PC-9 (cell line): ENCODE measurements at regions not wholly inside any gene's neighbourhood (a gene's known extent, or its start where the extent isn't known, plus 50 kb on each side); places are given as distances from the start of the nearest gene placed in this dataset.

Source experiments
- EZH2 ChIP-seq: fragments of 200-600 bp; sonication (generic); IDR thresholded peaks from 2 replicates; pipeline ENCODE4 v1.8.0; 2017; ENCODE audit warnings: antibody characterized with exemption, low read depth
- TF ChIP-seq, protein P1 (sequence below): fragments of 200-600 bp; sonication (generic); conservative IDR thresholded peaks from 2 replicates; pipeline ENCODE4 v1.6.1; 2017; ENCODE audit warnings: mixed run types, antibody characterized with exemption, mild to moderate bottlenecking, moderate library complexity

DNA sequence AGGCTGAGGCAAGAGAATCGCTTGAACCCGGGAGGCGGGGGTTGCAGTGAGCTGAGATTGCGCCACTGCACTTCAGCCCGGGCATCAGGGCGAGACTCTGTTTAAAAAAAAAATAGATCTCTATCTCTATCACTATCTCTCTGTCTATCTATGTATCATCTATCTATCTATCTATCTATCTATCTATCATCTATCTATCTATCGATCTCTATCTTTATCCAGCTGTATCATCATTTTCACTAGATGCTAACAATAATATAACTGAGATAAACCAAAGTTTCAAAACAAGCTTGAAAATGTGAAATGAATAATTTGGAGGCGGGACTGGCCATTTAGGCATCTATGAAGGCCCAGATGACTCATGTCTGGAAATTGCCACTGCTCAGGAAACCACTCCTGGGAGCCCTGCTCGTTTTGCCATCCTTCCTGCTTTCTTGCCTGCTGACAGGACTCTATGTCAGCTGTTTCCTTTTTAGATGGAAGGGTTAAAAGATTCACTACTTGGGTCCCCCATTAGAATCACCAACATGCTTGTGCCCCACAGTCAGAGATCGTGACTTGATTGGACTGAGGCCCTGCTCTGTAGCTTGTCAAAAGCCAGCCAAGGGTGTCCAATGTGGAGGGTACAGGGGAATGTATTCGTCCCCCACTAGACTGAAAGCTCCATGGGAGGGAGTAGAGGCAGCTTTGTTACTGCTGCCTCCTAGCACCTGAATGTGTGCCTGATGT is 61.7 kb downstream of the UTRN start:
- TF ChIP-seq, protein P1, sequence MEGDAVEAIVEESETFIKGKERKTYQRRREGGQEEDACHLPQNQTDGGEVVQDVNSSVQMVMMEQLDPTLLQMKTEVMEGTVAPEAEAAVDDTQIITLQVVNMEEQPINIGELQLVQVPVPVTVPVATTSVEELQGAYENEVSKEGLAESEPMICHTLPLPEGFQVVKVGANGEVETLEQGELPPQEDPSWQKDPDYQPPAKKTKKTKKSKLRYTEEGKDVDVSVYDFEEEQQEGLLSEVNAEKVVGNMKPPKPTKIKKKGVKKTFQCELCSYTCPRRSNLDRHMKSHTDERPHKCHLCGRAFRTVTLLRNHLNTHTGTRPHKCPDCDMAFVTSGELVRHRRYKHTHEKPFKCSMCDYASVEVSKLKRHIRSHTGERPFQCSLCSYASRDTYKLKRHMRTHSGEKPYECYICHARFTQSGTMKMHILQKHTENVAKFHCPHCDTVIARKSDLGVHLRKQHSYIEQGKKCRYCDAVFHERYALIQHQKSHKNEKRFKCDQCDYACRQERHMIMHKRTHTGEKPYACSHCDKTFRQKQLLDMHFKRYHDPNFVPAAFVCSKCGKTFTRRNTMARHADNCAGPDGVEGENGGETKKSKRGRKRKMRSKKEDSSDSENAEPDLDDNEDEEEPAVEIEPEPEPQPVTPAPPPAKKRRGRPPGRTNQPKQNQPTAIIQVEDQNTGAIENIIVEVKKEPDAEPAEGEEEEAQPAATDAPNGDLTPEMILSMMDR = no peak
- no peak for TF ChIP-seq EZH2
